ENCODE measurements at regions not wholly inside any gene's neighbourhood (a gene's known extent, or its start where the extent isn't known, plus 50 kb on each side); places are given as distances from the start of the nearest gene placed in this dataset.

- DNase-seq (ENCODE audit: low read depth, low spot score), result no peak
- POLR2A ChIA-PET, result no interaction called here
- CTCF ChIA-PET, result no interaction called here
- TF ChIP-seq CTCF (IDR thresholded peaks at IDR 0.05; ENCODE audit: insufficient read depth, low read length, missing control alignments), result no peak
- H3K4me3 ChIP-seq (ENCODE audit: low read depth, low read length), result no peak overlapping the region
Observed at GRCh38 chr2:16860627-16861026, 195.0 kb upstream of the CYRIA start.

- DNase-seq (ENCODE audit: low read depth, low spot score), result no peak
- no peak for TF ChIP-seq CTCF (IDR thresholded peaks at IDR 0.05; ENCODE audit: insufficient read depth, low read length, missing control alignments)
- CTCF ChIA-PET, result no interaction called here
- POLR2A ChIA-PET, result no interaction called here
- H3K4me3 ChIP-seq (ENCODE audit: low read depth, low read length), result no peak overlapping the region
Observed at GRCh38 chr2:16855183-16855582, 189.5 kb upstream of the CYRIA start.

- H3K4me3 ChIP-seq (ENCODE audit: low read depth, low read length), result no peak overlapping the region
- no peak for DNase-seq (ENCODE audit: low read depth, low spot score)
- CTCF ChIA-PET, result no interaction called here
- POLR2A ChIA-PET, result no interaction called here
- no peak for TF ChIP-seq CTCF (IDR thresholded peaks at IDR 0.05; ENCODE audit: insufficient read depth, low read length, missing control alignments)
Observed at GRCh38 chr2:16853088-16853487, 187.5 kb upstream of the CYRIA start.

GRCh38 chr2:16852651-16853050 lies 187.0 kb upstream of the CYRIA start:
- no peak overlapping the region for H3K4me3 ChIP-seq (ENCODE audit: low read depth, low read length)
- ChIA-PET POLR2A (no interaction called here), CTCF (no interaction called here)
- no peak for TF ChIP-seq CTCF (IDR thresholded peaks at IDR 0.05; ENCODE audit: insufficient read depth, low read length, missing control alignments)
- no peak for DNase-seq (ENCODE audit: low read depth, low spot score)

GRCh38 chr2:16851126-16851525 lies 185.5 kb upstream of the CYRIA start:
- ChIA-PET CTCF (no interaction called here), POLR2A (no interaction called here)
- no peak for DNase-seq (ENCODE audit: low read depth, low spot score)
- H3K4me3 ChIP-seq (ENCODE audit: low read depth, low read length), result no peak overlapping the region
- TF ChIP-seq CTCF (IDR thresholded peaks at IDR 0.05; ENCODE audit: insufficient read depth, low read length, missing control alignments), result no peak

GRCh38 chr2:16840496-16841172 lies 175.0 kb upstream of the CYRIA start:
- POLR2A ChIA-PET, result no interaction called here
- CTCF ChIA-PET, result interaction anchor here (0.6 kb wide), 1 partner anchor 408 kb away, joined by 3 read pairs; no protein-coding TSS in a partner anchor
- no peak for DNase-seq (ENCODE audit: low read depth, low spot score)

More at GRCh38 chr2:16840496-16841172, 175.0 kb upstream of the CYRIA start:
- H3K4me3 ChIP-seq (ENCODE audit: low read depth, low read length), result no peak overlapping the region
- no peak for TF ChIP-seq CTCF (IDR thresholded peaks at IDR 0.05; ENCODE audit: insufficient read depth, low read length, missing control alignments)

Data from AG04449 (cell line).